Smooth muscle cell (in vitro differentiated cells): ENCODE measurements at regions not wholly inside any gene's neighbourhood (a gene's known extent, or its start where the extent isn't known, plus 50 kb on each side); places are given as distances from the start of the nearest gene placed in this dataset.

Experiments
- DNase-seq: peaks from one replicate; lab custom pipeline; 2025; ENCODE audit not compliant: unreplicated experiment; lab: John Stamatoyannopoulos, UW
- H2AFZ ChIP-seq: fragments of 200-600 bp; sonication (generic); 2 replicates; pipeline ENCODE4 v1.6.0; 2016; ENCODE audit warnings: antibody characterized with exemption, low read depth, mild to moderate bottlenecking
- H3F3A ChIP-seq: fragments of 200-600 bp; sonication (generic); 2 replicates; pipeline ENCODE4 v1.6.0; 2017; ENCODE audit warnings: antibody characterized with exemption, low read depth
- H3K27ac ChIP-seq: fragments of 200-600 bp; sonication (generic); 2 replicates; pipeline ENCODE4 v1.5.1; 2016; ENCODE audit warnings: low read depth, mild to moderate bottlenecking
- H3K27me3 ChIP-seq: fragments of 200-600 bp; sonication (generic); 2 replicates; pipeline ENCODE4 v1.6.1; 2016; ENCODE audit warnings: low read depth, mild to moderate bottlenecking
- H3K36me3 ChIP-seq: fragments of 200-600 bp; sonication (generic); 2 replicates; pipeline ENCODE4 v1.5.1; 2016; ENCODE audit warnings: low read depth
- H3K4me1 ChIP-seq: fragments of 200-600 bp; sonication (generic); 2 replicates; pipeline ENCODE4 v1.5.1; 2016; ENCODE audit warnings: low read depth
- H3K4me2 ChIP-seq: fragments of 200-600 bp; sonication (generic); 2 replicates; pipeline ENCODE4 v1.6.0; 2016; ENCODE audit warnings: mild to moderate bottlenecking
- H3K4me3 ChIP-seq: fragments of 200-600 bp; sonication (generic); 2 replicates; pipeline ENCODE4 v1.5.1; 2016; ENCODE audit warnings: mild to moderate bottlenecking
- H3K79me2 ChIP-seq: fragments of 200-600 bp; sonication (generic); 2 replicates; pipeline ENCODE4 v1.6.0; 2016; ENCODE audit warnings: low read depth, mild to moderate bottlenecking
- H3K9ac ChIP-seq: fragments of 200-600 bp; sonication (generic); 2 replicates; pipeline ENCODE4 v1.6.0; 2016; ENCODE audit warnings: low read depth
- H3K9me3 ChIP-seq: fragments of 200-600 bp; sonication (generic); replicated peaks from 2 replicates; pipeline ENCODE4 v1.5.1; 2016; ENCODE audit warnings: low read depth
- H4K20me1 ChIP-seq: fragments of 200-600 bp; sonication (generic); 2 replicates; pipeline ENCODE4 v1.6.0; 2016; ENCODE audit warnings: low read depth
- CTCF ChIP-seq: fragments of 200-600 bp; sonication (generic); IDR thresholded peaks from 2 replicates; pipeline ENCODE4 v1.5.1; 2017; ENCODE audit warnings: borderline replicate concordance, mild to moderate bottlenecking, antibody characterized with exemption; ENCODE audit not compliant: insufficient read depth, poor library complexity, severe bottlenecking
- WGBS: methylation state at CpG from one replicate; pipeline ENCODE4 v1.1.7; 2016; ENCODE audit warnings: low lambda C conversion rate; 5-methylcytosine and 5-hydroxymethylcytosine counted together

- Histone ChIP-seq H3F3A (no peaks in the 10 kb centered on the region), H3K4me2 (no peak overlapping the region), H3K36me3 (no peaks in the 10 kb centered on the region), H3K79me2 (no peaks in the 10 kb centered on the region), H3K9ac (no peak overlapping the region), H3K27ac (no peak overlapping the region), H3K4me3 (no peak overlapping the region), H3K4me1 (peaks cover 4% of the 10 kb centered on the region), H3K27me3 (no peaks in the 10 kb centered on the region), H2AFZ (no peak overlapping the region), H4K20me1 (no peaks in the 10 kb centered on the region), H3K9me3 (no peaks in the 10 kb centered on the region)
- WGBS, result 68% methylated on average over 4 of the region's 4 CpGs
- TF ChIP-seq CTCF, result no peak
- no peak for DNase-seq
Measured at GRCh38 chr1:113276507-113276906, 113.8 kb upstream of the MAGI3 start.

GRCh38 chr1:113278371-113278770 lies 111.9 kb upstream of the MAGI3 start:
- H2AFZ ChIP-seq, result no peak overlapping the region
- H3K9me3 ChIP-seq, result no peaks in the 10 kb centered on the region
- no peaks in the 10 kb centered on the region for H4K20me1 ChIP-seq
- H3F3A ChIP-seq, result no peaks in the 10 kb centered on the region
- no peak overlapping the region for H3K9ac ChIP-seq
- no peaks in the 10 kb centered on the region for H3K79me2 ChIP-seq
- no peak for TF ChIP-seq CTCF
- H3K4me2 ChIP-seq, result no peak overlapping the region
- H3K36me3 ChIP-seq, result no peaks in the 10 kb centered on the region
- DNase-seq, result no peak
- no peak overlapping the region for H3K27ac ChIP-seq
- H3K4me1 ChIP-seq, result peaks cover 7% of the 10 kb centered on the region
- 95% methylated on average over 1 of the region's 1 CpG for WGBS
- no peak overlapping the region for H3K4me3 ChIP-seq
- H3K27me3 ChIP-seq, result no peaks in the 10 kb centered on the region

GRCh38 chr1:113278777-113279176 lies 111.5 kb upstream of the MAGI3 start:
- TF ChIP-seq CTCF, result no peak
- H3K9ac ChIP-seq, result no peak overlapping the region
- no peaks in the 10 kb centered on the region for H3K79me2 ChIP-seq
- H3K4me3 ChIP-seq, result no peak overlapping the region
- H3K4me1 ChIP-seq, result peaks cover 11% of the 10 kb centered on the region
- no peak overlapping the region for H3K4me2 ChIP-seq
- H3K27ac ChIP-seq, result no peak overlapping the region
- no peak overlapping the region for H2AFZ ChIP-seq
- no peaks in the 10 kb centered on the region for H3K36me3 ChIP-seq
- 78% methylated on average over 5 of the region's 5 CpGs for WGBS
- no peaks in the 10 kb centered on the region for H4K20me1 ChIP-seq
- DNase-seq, result no peak
- no peaks in the 10 kb centered on the region for H3K27me3 ChIP-seq
- H3F3A ChIP-seq, result no peaks in the 10 kb centered on the region
- no peaks in the 10 kb centered on the region for H3K9me3 ChIP-seq

GRCh38 chr1:113279776-113280391 lies 110.4 kb upstream of the MAGI3 start:
- H3K27ac ChIP-seq, result no peak overlapping the region
- no peak for DNase-seq
- WGBS, result 87% methylated on average over 3 of the region's 3 CpGs
- H3K9ac ChIP-seq, result no peak overlapping the region
- H2AFZ ChIP-seq, result no peak overlapping the region
- H3K36me3 ChIP-seq, result no peaks in the 10 kb centered on the region
- no peak overlapping the region for H3K4me2 ChIP-seq
- H3K27me3 ChIP-seq, result no peaks in the 10 kb centered on the region
- H3F3A ChIP-seq, result no peaks in the 10 kb centered on the region
- no peak overlapping the region for H3K4me3 ChIP-seq
- H3K4me1 ChIP-seq, result peaks cover 12% of the 10 kb centered on the region
- H3K79me2 ChIP-seq, result no peaks in the 10 kb centered on the region
- H4K20me1 ChIP-seq, result no peaks in the 10 kb centered on the region
- H3K9me3 ChIP-seq, result no peaks in the 10 kb centered on the region
- no peak for TF ChIP-seq CTCF
